H9 (cell line): ENCODE measurements at regions not wholly inside any gene's neighbourhood (a gene's known extent, or its start where the extent isn't known, plus 50 kb on each side); places are given as distances from the start of the nearest gene placed in this dataset.

Source experiments
- DNase-seq: peaks from one replicate; pipeline ENCODE4 v3.0.0-alpha.2; 2017
- H2AFZ ChIP-seq: one replicate; pipeline ENCODE4 v1.6.1; 2013; ENCODE audit warnings: mild to moderate bottlenecking, low read length, control low read depth, moderate library complexity
- H2AK5ac ChIP-seq: 2 replicates; pipeline ENCODE4 v1.6.1; 2013; ENCODE audit warnings: low read length, control low read depth, mixed read lengths; ENCODE audit not compliant: insufficient read length
- H2BK120ac ChIP-seq: one replicate; pipeline ENCODE4 v1.6.1; 2013; ENCODE audit warnings: low read depth, mild to moderate bottlenecking, low read length, control low read depth, inconsistent platforms; ENCODE audit not compliant: poor library complexity, severe bottlenecking
- H2BK12ac ChIP-seq: 2 replicates; pipeline ENCODE4 v1.6.1; 2013; ENCODE audit warnings: low read length, control low read depth, mixed read lengths, low read depth; ENCODE audit not compliant: insufficient read length
- H2BK15ac ChIP-seq: 2 replicates; pipeline ENCODE4 v1.6.1; 2013; ENCODE audit warnings: low read depth, low read length, control low read depth
- H2BK20ac ChIP-seq: one replicate; pipeline ENCODE4 v1.6.1; 2013; ENCODE audit warnings: low read depth, mild to moderate bottlenecking, low read length, control low read depth, inconsistent platforms; ENCODE audit not compliant: poor library complexity, severe bottlenecking
- H2BK5ac ChIP-seq: 2 replicates; pipeline ENCODE4 v1.6.1; 2013; ENCODE audit warnings: low read length, control low read depth, mixed read lengths; ENCODE audit not compliant: insufficient read length
- H3K14ac ChIP-seq: 2 replicates; pipeline ENCODE4 v1.6.1; 2013; ENCODE audit warnings: low read length, control low read depth; ENCODE audit not compliant: insufficient read depth
- H3K18ac ChIP-seq: 2 replicates; pipeline ENCODE4 v1.6.1; 2013; ENCODE audit warnings: low read depth, mild to moderate bottlenecking, mixed read lengths, low read length, control low read depth; ENCODE audit not compliant: insufficient read length
- H3K23ac ChIP-seq: 2 replicates; pipeline ENCODE4 v1.6.1; 2013; ENCODE audit warnings: low read length, control low read depth, mixed read lengths, low read depth; ENCODE audit not compliant: insufficient read length
- H3K23me2 ChIP-seq: 2 replicates; pipeline ENCODE4 v1.6.1; 2013; ENCODE audit warnings: low read depth, mild to moderate bottlenecking, mixed read lengths, low read length, control low read depth; ENCODE audit not compliant: insufficient read length, poor library complexity, severe bottlenecking
- H3K27ac ChIP-seq: 2 replicates; pipeline ENCODE4 v1.5.1; 2013; ENCODE audit warnings: low read length, control low read depth, mixed read lengths, low read depth; ENCODE audit not compliant: insufficient read length
- H3K27me3 ChIP-seq: 2 replicates; pipeline ENCODE4 v1.6.1; 2013; ENCODE audit warnings: low read length, control low read depth, inconsistent platforms; ENCODE audit not compliant: insufficient read depth
- H3K4ac ChIP-seq: 2 replicates; pipeline ENCODE4 v1.6.1; 2013; ENCODE audit warnings: low read depth, mild to moderate bottlenecking, control low read depth, inconsistent platforms, low read length, moderate library complexity
- H3K4me1 ChIP-seq: 2 replicates; pipeline ENCODE4 v1.6.1; 2013; ENCODE audit warnings: low read length, control low read depth, inconsistent platforms; ENCODE audit not compliant: insufficient read depth
- H3K4me2 ChIP-seq: 2 replicates; pipeline ENCODE4 v1.6.1; 2013; ENCODE audit warnings: low read length, control low read depth, mixed read lengths; ENCODE audit not compliant: insufficient read length, insufficient read depth
- H3K56ac ChIP-seq: 2 replicates; pipeline ENCODE4 v1.6.1; 2013; ENCODE audit warnings: low read depth, mild to moderate bottlenecking, mixed read lengths, low read length, control low read depth; ENCODE audit not compliant: insufficient read length
- H3K79me1 ChIP-seq: 2 replicates; pipeline ENCODE4 v1.6.1; 2013; ENCODE audit warnings: low read depth, mild to moderate bottlenecking, moderate library complexity, low read length, control low read depth, inconsistent platforms; ENCODE audit not compliant: insufficient read depth, poor library complexity, severe bottlenecking
- H3K79me2 ChIP-seq: 2 replicates; pipeline ENCODE4 v1.6.1; 2013; ENCODE audit warnings: low read length, control low read depth, inconsistent platforms; ENCODE audit not compliant: insufficient read depth
- H3K9ac ChIP-seq: 2 replicates; pipeline ENCODE4 v1.6.1; 2013; ENCODE audit warnings: low read length, control low read depth, mixed read lengths; ENCODE audit not compliant: insufficient read length; ENCODE audit errors: extremely low read depth
- H3K9me3 ChIP-seq: one replicate; pipeline ENCODE4 v1.6.1; 2013; ENCODE audit warnings: low read depth, low read length, inconsistent platforms; ENCODE audit not compliant: control insufficient read depth
- H3T11ph ChIP-seq: one replicate; pipeline ENCODE4 v1.6.1; 2013; ENCODE audit warnings: mild to moderate bottlenecking, low read length, control low read depth, inconsistent platforms
- H4K20me1 ChIP-seq: one replicate; pipeline ENCODE4 v1.6.1; 2013; ENCODE audit not compliant: control insufficient read depth, insufficient read length, insufficient read depth
- H4K5ac ChIP-seq: 2 replicates; pipeline ENCODE4 v1.6.1; 2013; ENCODE audit warnings: low read depth, mild to moderate bottlenecking, mixed read lengths, low read length, control low read depth; ENCODE audit not compliant: insufficient read length
- H4K8ac ChIP-seq: replicated peaks from 2 replicates; pipeline ENCODE4 v1.6.1; 2013; ENCODE audit warnings: low read length, control low read depth, mixed read lengths, low read depth; ENCODE audit not compliant: insufficient read length
- H4K91ac ChIP-seq: 2 replicates; pipeline ENCODE4 v1.6.1; 2013; ENCODE audit warnings: low read depth, mild to moderate bottlenecking, moderate library complexity, mixed read lengths, low read length, control low read depth; ENCODE audit not compliant: insufficient read length
- H3K27ac Mint-ChIP-seq, 3 experiments: 2 replicates in 2 of 3; 3 replicates in 1 of 3; pipeline ENCODE4 v1.8.0; 2020 to 2021; ENCODE audit warnings: mixed read lengths in 3 of 3, mild to moderate bottlenecking in 1 of 3, moderate library complexity in 1 of 3
- H3K27me3 Mint-ChIP-seq: 2 replicates; pipeline ENCODE4 v1.8.0; 2021; ENCODE audit warnings: low read depth, mild to moderate bottlenecking, moderate library complexity, mixed read lengths
- H3K36me3 Mint-ChIP-seq, 3 experiments: 2 replicates in 2 of 3; 3 replicates in 1 of 3; pipeline ENCODE4 v1.8.0; 2020 to 2021; ENCODE audit warnings: low read depth in 3 of 3, mixed read lengths in 3 of 3; ENCODE audit not compliant: insufficient read depth in 1 of 3
- H3K4me1 Mint-ChIP-seq, 2 experiments: 2 replicates each; pipeline ENCODE4 v1.8.0; 2020; ENCODE audit warnings: mixed read lengths in 2 of 2
- H3K4me3 Mint-ChIP-seq, 2 experiments: 2 replicates in 1 of 2; 3 replicates in 1 of 2; pipeline ENCODE4 v1.8.0; 2020 to 2021; ENCODE audit warnings: mild to moderate bottlenecking in 2 of 2, mixed read lengths in 2 of 2, moderate library complexity in 1 of 2
- H3K9me3 Mint-ChIP-seq, 2 experiments: 2 replicates in 1 of 2; 3 replicates in 1 of 2; pipeline ENCODE4 v1.8.0; 2020; ENCODE audit warnings: mild to moderate bottlenecking in 2 of 2, mixed read lengths in 2 of 2, moderate library complexity in 1 of 2
- WGBS: extraction: QIAGEN DNeasy Blood & Tissue Kit; methylation state at CpG from one replicate; pipeline ENCODE4 v1.1.7; 2013; ENCODE audit warnings: missing lambda C conversion rate, low lambda C conversion rate, mixed read lengths; ENCODE audit not compliant: insufficient read length; ENCODE audit errors: extremely low coverage; 5-methylcytosine and 5-hydroxymethylcytosine counted together
- TF ChIP-seq, protein P1 (sequence below): fragments of 200-600 bp; sonication (generic); conservative IDR thresholded peaks from 3 replicates; pipeline ENCODE4 v1.8.0; 2021; ENCODE audit warnings: antibody characterized with exemption, mild to moderate bottlenecking

DNA sequence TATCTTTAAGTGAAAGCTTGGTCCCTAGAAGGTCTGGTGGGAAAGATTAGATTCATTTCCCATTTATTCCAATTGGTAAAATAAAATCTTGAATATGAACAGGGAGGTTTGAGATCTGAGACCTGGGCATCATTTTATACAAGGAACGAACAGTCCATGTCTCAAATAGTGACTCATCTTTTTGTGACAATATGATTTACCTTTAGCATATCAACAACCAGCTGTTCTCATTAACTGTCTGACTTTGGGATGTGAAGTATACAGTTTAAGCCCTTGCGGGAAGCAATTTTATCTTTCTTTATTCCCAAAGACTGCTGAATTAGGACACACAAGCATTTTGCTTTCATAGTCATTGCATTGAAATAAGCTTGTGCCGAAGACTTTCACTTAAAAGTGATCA, 691.6 kb downstream of the ETS1 start:
- Mint-ChIP-seq H3K36me3 (peaks cover 5 to 19% (median 13%) of the 10 kb centered on the region in 3 experiments; a peak in 6 of 7 replicates), H3K9me3 (peaks cover 15 to 16% of the 10 kb centered on the region in 2 experiments), H3K4me1 (peaks cover 14% of the 10 kb centered on the region in 2 experiments), H3K27me3 (peaks cover 2% of the 10 kb centered on the region; the same call in 1 of the 2 replicates), H3K4me3 (no peak overlapping the region), H3K27ac (no peak overlapping the region)
- DNase-seq = no peak
- TF ChIP-seq, protein P1, sequence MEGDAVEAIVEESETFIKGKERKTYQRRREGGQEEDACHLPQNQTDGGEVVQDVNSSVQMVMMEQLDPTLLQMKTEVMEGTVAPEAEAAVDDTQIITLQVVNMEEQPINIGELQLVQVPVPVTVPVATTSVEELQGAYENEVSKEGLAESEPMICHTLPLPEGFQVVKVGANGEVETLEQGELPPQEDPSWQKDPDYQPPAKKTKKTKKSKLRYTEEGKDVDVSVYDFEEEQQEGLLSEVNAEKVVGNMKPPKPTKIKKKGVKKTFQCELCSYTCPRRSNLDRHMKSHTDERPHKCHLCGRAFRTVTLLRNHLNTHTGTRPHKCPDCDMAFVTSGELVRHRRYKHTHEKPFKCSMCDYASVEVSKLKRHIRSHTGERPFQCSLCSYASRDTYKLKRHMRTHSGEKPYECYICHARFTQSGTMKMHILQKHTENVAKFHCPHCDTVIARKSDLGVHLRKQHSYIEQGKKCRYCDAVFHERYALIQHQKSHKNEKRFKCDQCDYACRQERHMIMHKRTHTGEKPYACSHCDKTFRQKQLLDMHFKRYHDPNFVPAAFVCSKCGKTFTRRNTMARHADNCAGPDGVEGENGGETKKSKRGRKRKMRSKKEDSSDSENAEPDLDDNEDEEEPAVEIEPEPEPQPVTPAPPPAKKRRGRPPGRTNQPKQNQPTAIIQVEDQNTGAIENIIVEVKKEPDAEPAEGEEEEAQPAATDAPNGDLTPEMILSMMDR = no peak
- Histone ChIP-seq H3K56ac (no peak overlapping the region), H3K27me3 (no peaks in the 10 kb centered on the region), H3K79me1 (no peaks in the 10 kb centered on the region), H3K14ac (no peak overlapping the region), H3K9ac (no peak overlapping the region), H2BK5ac (no peak overlapping the region), H2AK5ac (no peak overlapping the region), H3K79me2 (no peaks in the 10 kb centered on the region), H3K23ac (no peak overlapping the region), H3K9me3 (peaks cover 9% of the 10 kb centered on the region), H4K91ac (no peak overlapping the region), H2BK120ac (no peak overlapping the region), H3K18ac (no peak overlapping the region), H3K4me2 (no peak overlapping the region), H3K4ac (no peak overlapping the region), H2BK15ac (no peak overlapping the region), H3K27ac (no peak overlapping the region), H3K4me1 (no peaks in the 10 kb centered on the region), H3K23me2 (no peaks in the 10 kb centered on the region), H4K8ac (no peak overlapping the region), H4K5ac (no peak overlapping the region), H2AFZ (no peak overlapping the region), H4K20me1 (no peaks in the 10 kb centered on the region), H2BK12ac (no peak overlapping the region), H2BK20ac (no peak overlapping the region), H3T11ph (no peak overlapping the region)
- WGBS = no CpG with 5 or more reads among the region's 3 CpGs
